H9 (cell line): ENCODE measurements at regions not wholly inside any gene's neighbourhood (a gene's known extent, or its start where the extent isn't known, plus 50 kb on each side); places are given as distances from the start of the nearest gene placed in this dataset.

Source experiments
- DNase-seq: peaks from one replicate; pipeline ENCODE4 v3.0.0-alpha.2; 2017
- H2AFZ ChIP-seq: one replicate; pipeline ENCODE4 v1.6.1; 2013; ENCODE audit warnings: mild to moderate bottlenecking, low read length, control low read depth, moderate library complexity
- H2AK5ac ChIP-seq: 2 replicates; pipeline ENCODE4 v1.6.1; 2013; ENCODE audit warnings: low read length, control low read depth, mixed read lengths; ENCODE audit not compliant: insufficient read length
- H2BK120ac ChIP-seq: one replicate; pipeline ENCODE4 v1.6.1; 2013; ENCODE audit warnings: low read depth, mild to moderate bottlenecking, low read length, control low read depth, inconsistent platforms; ENCODE audit not compliant: poor library complexity, severe bottlenecking
- H2BK12ac ChIP-seq: 2 replicates; pipeline ENCODE4 v1.6.1; 2013; ENCODE audit warnings: low read length, control low read depth, mixed read lengths, low read depth; ENCODE audit not compliant: insufficient read length
- H2BK15ac ChIP-seq: 2 replicates; pipeline ENCODE4 v1.6.1; 2013; ENCODE audit warnings: low read depth, low read length, control low read depth
- H2BK20ac ChIP-seq: one replicate; pipeline ENCODE4 v1.6.1; 2013; ENCODE audit warnings: low read depth, mild to moderate bottlenecking, low read length, control low read depth, inconsistent platforms; ENCODE audit not compliant: poor library complexity, severe bottlenecking
- H2BK5ac ChIP-seq: 2 replicates; pipeline ENCODE4 v1.6.1; 2013; ENCODE audit warnings: low read length, control low read depth, mixed read lengths; ENCODE audit not compliant: insufficient read length
- H3K14ac ChIP-seq: 2 replicates; pipeline ENCODE4 v1.6.1; 2013; ENCODE audit warnings: low read length, control low read depth; ENCODE audit not compliant: insufficient read depth
- H3K18ac ChIP-seq: 2 replicates; pipeline ENCODE4 v1.6.1; 2013; ENCODE audit warnings: low read depth, mild to moderate bottlenecking, mixed read lengths, low read length, control low read depth; ENCODE audit not compliant: insufficient read length
- H3K23ac ChIP-seq: 2 replicates; pipeline ENCODE4 v1.6.1; 2013; ENCODE audit warnings: low read length, control low read depth, mixed read lengths, low read depth; ENCODE audit not compliant: insufficient read length
- H3K23me2 ChIP-seq: 2 replicates; pipeline ENCODE4 v1.6.1; 2013; ENCODE audit warnings: low read depth, mild to moderate bottlenecking, mixed read lengths, low read length, control low read depth; ENCODE audit not compliant: insufficient read length, poor library complexity, severe bottlenecking
- H3K27ac ChIP-seq: 2 replicates; pipeline ENCODE4 v1.5.1; 2013; ENCODE audit warnings: low read length, control low read depth, mixed read lengths, low read depth; ENCODE audit not compliant: insufficient read length
- H3K27me3 ChIP-seq: 2 replicates; pipeline ENCODE4 v1.6.1; 2013; ENCODE audit warnings: low read length, control low read depth, inconsistent platforms; ENCODE audit not compliant: insufficient read depth
- H3K4ac ChIP-seq: 2 replicates; pipeline ENCODE4 v1.6.1; 2013; ENCODE audit warnings: low read depth, mild to moderate bottlenecking, control low read depth, inconsistent platforms, low read length, moderate library complexity
- H3K4me1 ChIP-seq: 2 replicates; pipeline ENCODE4 v1.6.1; 2013; ENCODE audit warnings: low read length, control low read depth, inconsistent platforms; ENCODE audit not compliant: insufficient read depth
- H3K4me2 ChIP-seq: 2 replicates; pipeline ENCODE4 v1.6.1; 2013; ENCODE audit warnings: low read length, control low read depth, mixed read lengths; ENCODE audit not compliant: insufficient read length, insufficient read depth
- H3K56ac ChIP-seq: 2 replicates; pipeline ENCODE4 v1.6.1; 2013; ENCODE audit warnings: low read depth, mild to moderate bottlenecking, mixed read lengths, low read length, control low read depth; ENCODE audit not compliant: insufficient read length
- H3K79me1 ChIP-seq: 2 replicates; pipeline ENCODE4 v1.6.1; 2013; ENCODE audit warnings: low read depth, mild to moderate bottlenecking, moderate library complexity, low read length, control low read depth, inconsistent platforms; ENCODE audit not compliant: insufficient read depth, poor library complexity, severe bottlenecking
- H3K79me2 ChIP-seq: 2 replicates; pipeline ENCODE4 v1.6.1; 2013; ENCODE audit warnings: low read length, control low read depth, inconsistent platforms; ENCODE audit not compliant: insufficient read depth
- H3K9ac ChIP-seq: 2 replicates; pipeline ENCODE4 v1.6.1; 2013; ENCODE audit warnings: low read length, control low read depth, mixed read lengths; ENCODE audit not compliant: insufficient read length; ENCODE audit errors: extremely low read depth
- H3K9me3 ChIP-seq: one replicate; pipeline ENCODE4 v1.6.1; 2013; ENCODE audit warnings: low read depth, low read length, inconsistent platforms; ENCODE audit not compliant: control insufficient read depth
- H3T11ph ChIP-seq: one replicate; pipeline ENCODE4 v1.6.1; 2013; ENCODE audit warnings: mild to moderate bottlenecking, low read length, control low read depth, inconsistent platforms
- H4K20me1 ChIP-seq: one replicate; pipeline ENCODE4 v1.6.1; 2013; ENCODE audit not compliant: control insufficient read depth, insufficient read length, insufficient read depth
- H4K5ac ChIP-seq: 2 replicates; pipeline ENCODE4 v1.6.1; 2013; ENCODE audit warnings: low read depth, mild to moderate bottlenecking, mixed read lengths, low read length, control low read depth; ENCODE audit not compliant: insufficient read length
- H4K8ac ChIP-seq: replicated peaks from 2 replicates; pipeline ENCODE4 v1.6.1; 2013; ENCODE audit warnings: low read length, control low read depth, mixed read lengths, low read depth; ENCODE audit not compliant: insufficient read length
- H4K91ac ChIP-seq: 2 replicates; pipeline ENCODE4 v1.6.1; 2013; ENCODE audit warnings: low read depth, mild to moderate bottlenecking, moderate library complexity, mixed read lengths, low read length, control low read depth; ENCODE audit not compliant: insufficient read length
- H3K27ac Mint-ChIP-seq, 3 experiments: 2 replicates in 2 of 3; 3 replicates in 1 of 3; pipeline ENCODE4 v1.8.0; 2020 to 2021; ENCODE audit warnings: mixed read lengths in 3 of 3, mild to moderate bottlenecking in 1 of 3, moderate library complexity in 1 of 3
- H3K27me3 Mint-ChIP-seq: 2 replicates; pipeline ENCODE4 v1.8.0; 2021; ENCODE audit warnings: low read depth, mild to moderate bottlenecking, moderate library complexity, mixed read lengths
- H3K36me3 Mint-ChIP-seq, 3 experiments: 2 replicates in 2 of 3; 3 replicates in 1 of 3; pipeline ENCODE4 v1.8.0; 2020 to 2021; ENCODE audit warnings: low read depth in 3 of 3, mixed read lengths in 3 of 3; ENCODE audit not compliant: insufficient read depth in 1 of 3
- H3K4me1 Mint-ChIP-seq, 2 experiments: 2 replicates each; pipeline ENCODE4 v1.8.0; 2020; ENCODE audit warnings: mixed read lengths in 2 of 2
- H3K4me3 Mint-ChIP-seq, 2 experiments: 2 replicates in 1 of 2; 3 replicates in 1 of 2; pipeline ENCODE4 v1.8.0; 2020 to 2021; ENCODE audit warnings: mild to moderate bottlenecking in 2 of 2, mixed read lengths in 2 of 2, moderate library complexity in 1 of 2
- H3K9me3 Mint-ChIP-seq, 2 experiments: 2 replicates in 1 of 2; 3 replicates in 1 of 2; pipeline ENCODE4 v1.8.0; 2020; ENCODE audit warnings: mild to moderate bottlenecking in 2 of 2, mixed read lengths in 2 of 2, moderate library complexity in 1 of 2
- CTCF ChIP-seq: fragments of 200-600 bp; sonication (generic); conservative IDR thresholded peaks from 3 replicates; pipeline ENCODE4 v1.8.0; 2021; ENCODE audit warnings: antibody characterized with exemption, mild to moderate bottlenecking
- WGBS: extraction: QIAGEN DNeasy Blood & Tissue Kit; methylation state at CpG from one replicate; pipeline ENCODE4 v1.1.7; 2013; ENCODE audit warnings: missing lambda C conversion rate, low lambda C conversion rate, mixed read lengths; ENCODE audit not compliant: insufficient read length; ENCODE audit errors: extremely low coverage; 5-methylcytosine and 5-hydroxymethylcytosine counted together

- no peak overlapping the region for H3K27ac ChIP-seq
- no peak for TF ChIP-seq CTCF
- no peak overlapping the region for H3K27ac Mint-ChIP-seq
These were observed 853.3 kb downstream of the MAT2B start for GRCh38 chr5:164358531-164359259.

More at GRCh38 chr5:164358531-164359259, 853.3 kb downstream of the MAT2B start:
- Histone ChIP-seq H3K56ac (no peak overlapping the region), H4K5ac (no peak overlapping the region), H2BK5ac (no peak overlapping the region), H3K4me2 (no peak overlapping the region), H3K4me1 (no peaks in the 10 kb centered on the region), H2AFZ (no peak overlapping the region), H3K18ac (no peak overlapping the region), H2AK5ac (no peak overlapping the region), H2BK120ac (no peak overlapping the region), H4K8ac (no peak overlapping the region), H3K23me2 (no peaks in the 10 kb centered on the region), H4K20me1 (no peaks in the 10 kb centered on the region), H3K9ac (no peak overlapping the region), H3K23ac (no peak overlapping the region), H4K91ac (no peak overlapping the region), H3K27me3 (no peaks in the 10 kb centered on the region), H3K9me3 (no peaks in the 10 kb centered on the region), H3K14ac (no peak overlapping the region), H2BK12ac (no peak overlapping the region), H2BK20ac (no peak overlapping the region), H3K4ac (no peak overlapping the region), H3K79me2 (no peaks in the 10 kb centered on the region), H3K79me1 (no peaks in the 10 kb centered on the region), H3T11ph (no peak overlapping the region), H2BK15ac (no peak overlapping the region)
- no peaks in the 10 kb centered on the region for H3K9me3 Mint-ChIP-seq
- no peak overlapping the region for H3K4me3 Mint-ChIP-seq
- no CpG with 5 or more reads among the region's 4 CpGs for whole genome bisulfite sequencing
- no peaks in the 10 kb centered on the region for H3K27me3 Mint-ChIP-seq
- H3K36me3 Mint-ChIP-seq = no peaks in the 10 kb centered on the region
- no peak for DNase-seq
- peaks cover 5% of the 10 kb centered on the region in 2 experiments; a peak in 1 of 4 replicates for H3K4me1 Mint-ChIP-seq
